Mesendoderm (in vitro differentiated cells): ENCODE measurements at regions not wholly inside any gene's neighbourhood (a gene's known extent, or its start where the extent isn't known, plus 50 kb on each side); places are given as distances from the start of the nearest gene placed in this dataset.

Source experiments
- DNase-seq: peaks from one replicate; pipeline ENCODE4 v3.0.0; 2013
- H2AK5ac ChIP-seq: 2 replicates; pipeline ENCODE4 v1.6.1; 2013; ENCODE audit warnings: low read length, inconsistent platforms
- H2BK120ac ChIP-seq: 2 replicates; pipeline ENCODE4 v1.6.1; 2013; ENCODE audit warnings: low read depth, mild to moderate bottlenecking, low read length, moderate library complexity, mixed read lengths
- H2BK15ac ChIP-seq: replicated peaks from 2 replicates; pipeline ENCODE4 v1.6.1; 2013; ENCODE audit warnings: low read depth, mild to moderate bottlenecking, moderate library complexity
- H2BK5ac ChIP-seq: 2 replicates; pipeline ENCODE4 v1.6.1; 2013; ENCODE audit warnings: low read length, inconsistent platforms
- H3K18ac ChIP-seq: 2 replicates; pipeline ENCODE4 v1.6.1; 2013; ENCODE audit warnings: mild to moderate bottlenecking, low read length, mixed read lengths
- H3K23ac ChIP-seq: one replicate; pipeline ENCODE4 v1.6.1; 2013; ENCODE audit warnings: low read length
- H3K27ac ChIP-seq: 2 replicates; pipeline ENCODE4 v1.5.1; 2013; ENCODE audit warnings: low read depth, mild to moderate bottlenecking, inconsistent platforms, low read length, moderate library complexity
- H3K27me3 ChIP-seq: 2 replicates; pipeline ENCODE4 v1.6.1; 2013; ENCODE audit warnings: low read length, control low read depth, mild to moderate bottlenecking, inconsistent platforms; ENCODE audit not compliant: insufficient read depth, poor library complexity
- H3K36me3 ChIP-seq: 2 replicates; pipeline ENCODE4 v1.6.1; 2013; ENCODE audit warnings: low read length, inconsistent platforms; ENCODE audit not compliant: control insufficient read depth, insufficient read depth
- H3K4ac ChIP-seq: one replicate; pipeline ENCODE4 v1.6.1; 2013; ENCODE audit warnings: low read depth, mild to moderate bottlenecking, low read length, moderate library complexity
- H3K4me1 ChIP-seq: 2 replicates; pipeline ENCODE4 v1.6.1; 2013; ENCODE audit warnings: low read depth, low read length, inconsistent platforms; ENCODE audit not compliant: control insufficient read depth
- H3K4me2 ChIP-seq: 2 replicates; pipeline ENCODE4 v1.6.1; 2013; ENCODE audit warnings: low read length
- H3K4me3 ChIP-seq: 2 replicates; pipeline ENCODE4 v1.5.1; 2013; ENCODE audit warnings: mild to moderate bottlenecking, low read length
- H3K56ac ChIP-seq: one replicate; pipeline ENCODE4 v1.6.1; 2013; ENCODE audit warnings: low read length
- H3K79me1 ChIP-seq: 2 replicates; pipeline ENCODE4 v1.6.1; 2013; ENCODE audit warnings: low read length, inconsistent platforms
- H3K79me2 ChIP-seq: 2 replicates; pipeline ENCODE4 v1.6.1; 2013; ENCODE audit warnings: mild to moderate bottlenecking, low read length; ENCODE audit not compliant: control insufficient read depth, insufficient read depth
- H3K9ac ChIP-seq: 2 replicates; pipeline ENCODE4 v1.6.1; 2013; ENCODE audit warnings: low read length, inconsistent platforms
- H4K5ac ChIP-seq: one replicate; pipeline ENCODE4 v1.6.1; 2013; ENCODE audit warnings: low read length
- H4K8ac ChIP-seq: one replicate; pipeline ENCODE4 v1.6.1; 2013; ENCODE audit warnings: low read depth, mild to moderate bottlenecking, control low read depth, low read length, moderate library complexity
- WGBS: extraction: QIAGEN DNeasy Blood & Tissue Kit; methylation state at CpG from one replicate; pipeline ENCODE4 v1.1.7; 2013; ENCODE audit warnings: low lambda C conversion rate, missing lambda C conversion rate; ENCODE audit not compliant: insufficient coverage; ENCODE audit errors: extremely low coverage; 5-methylcytosine and 5-hydroxymethylcytosine counted together

DNA sequence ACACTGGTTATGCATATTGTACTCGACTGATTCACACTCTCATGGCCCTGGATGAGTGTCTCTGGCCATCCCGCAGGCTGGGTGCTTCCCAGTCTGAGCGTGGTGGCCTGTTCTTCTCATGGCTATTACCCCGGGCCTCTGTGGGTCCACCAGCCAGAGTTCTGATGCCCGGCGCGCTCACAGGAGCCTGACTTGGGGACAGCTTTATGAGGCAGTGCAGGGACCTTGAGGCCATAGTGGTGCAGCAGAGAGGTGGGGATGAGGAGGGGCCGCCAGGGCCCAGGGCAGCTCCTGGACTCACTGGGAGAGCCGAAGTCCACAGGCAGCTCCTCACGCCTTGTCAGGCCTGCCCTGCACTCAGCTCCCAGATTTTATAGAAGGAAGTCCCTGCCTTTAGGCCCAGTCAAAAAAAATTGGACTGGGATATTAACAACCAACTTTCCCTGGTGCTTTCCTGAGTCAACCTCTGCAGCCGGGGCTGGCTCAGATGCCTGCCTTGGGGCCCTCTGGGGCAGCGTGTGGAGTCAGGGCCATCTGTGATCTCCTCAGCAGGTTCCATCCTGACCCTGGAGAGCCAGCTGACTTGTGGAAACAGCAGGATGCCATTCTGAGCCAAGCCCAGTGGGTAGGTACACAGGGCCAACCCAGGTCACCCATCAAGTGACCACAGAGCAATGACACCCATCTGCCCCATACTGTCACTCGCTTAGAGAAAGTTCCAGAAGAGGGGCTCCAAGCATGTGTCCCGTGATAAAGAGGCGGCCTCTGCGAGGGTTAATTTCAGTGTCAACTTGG lies 89.4 kb upstream of the DIO3 start:
- no peak overlapping the region for H3K4ac ChIP-seq
- no peak overlapping the region for H2BK120ac ChIP-seq
- no peak overlapping the region for H3K18ac ChIP-seq
- no peak for DNase-seq
- no peak overlapping the region for H3K4me3 ChIP-seq
- H3K23ac ChIP-seq: no peak overlapping the region
- H3K27ac ChIP-seq: no peak overlapping the region
- H3K79me1 ChIP-seq: no peaks in the 10 kb centered on the region
- H2BK5ac ChIP-seq: no peak overlapping the region
- H3K56ac ChIP-seq: no peak overlapping the region
- no peak overlapping the region for H2BK15ac ChIP-seq
- no peak overlapping the region for H3K9ac ChIP-seq
- H4K8ac ChIP-seq: no peak overlapping the region
- H3K36me3 ChIP-seq: no peaks in the 10 kb centered on the region
- H3K4me1 ChIP-seq: peaks cover 4% of the 10 kb centered on the region
- H3K79me2 ChIP-seq: no peaks in the 10 kb centered on the region
- no peak overlapping the region for H3K4me2 ChIP-seq
- no CpG with 5 or more reads among the region's 16 CpGs for WGBS
- no peaks in the 10 kb centered on the region for H3K27me3 ChIP-seq
- no peak overlapping the region for H2AK5ac ChIP-seq
- no peak overlapping the region for H4K5ac ChIP-seq

DNA sequence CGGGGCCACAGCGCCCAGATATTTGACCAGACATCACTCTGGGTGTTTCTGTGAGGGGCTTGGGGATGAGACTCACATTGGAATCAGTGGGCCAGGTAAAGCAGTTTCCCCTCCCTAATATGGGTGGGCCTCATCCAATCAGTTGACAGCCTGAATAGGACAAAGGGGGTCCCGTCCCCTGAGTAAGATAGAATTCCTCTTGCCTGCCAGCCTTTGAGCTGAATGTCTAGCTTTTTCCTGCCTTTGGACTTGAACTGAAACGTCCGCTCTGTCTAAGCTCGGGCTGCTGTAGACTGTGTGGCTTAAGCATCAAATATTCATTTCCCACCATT lies 88.8 kb upstream of the DIO3 start:
- Histone ChIP-seq H4K5ac (no peak overlapping the region), H3K4me1 (peaks cover 7% of the 10 kb centered on the region), H2BK15ac (no peak overlapping the region), H2BK5ac (no peak overlapping the region), H3K18ac (no peak overlapping the region), H3K23ac (no peak overlapping the region), H3K79me1 (no peaks in the 10 kb centered on the region), H2BK120ac (no peak overlapping the region), H3K4me3 (no peak overlapping the region), H3K36me3 (no peaks in the 10 kb centered on the region), H3K27ac (no peak overlapping the region), H3K9ac (no peak overlapping the region), H2AK5ac (no peak overlapping the region), H4K8ac (no peak overlapping the region), H3K4me2 (no peak overlapping the region), H3K4ac (no peak overlapping the region), H3K79me2 (no peaks in the 10 kb centered on the region), H3K27me3 (no peaks in the 10 kb centered on the region), H3K56ac (no peak overlapping the region)
- no CpG with 5 or more reads among the region's 6 CpGs for WGBS
- no peak for DNase-seq

DNA sequence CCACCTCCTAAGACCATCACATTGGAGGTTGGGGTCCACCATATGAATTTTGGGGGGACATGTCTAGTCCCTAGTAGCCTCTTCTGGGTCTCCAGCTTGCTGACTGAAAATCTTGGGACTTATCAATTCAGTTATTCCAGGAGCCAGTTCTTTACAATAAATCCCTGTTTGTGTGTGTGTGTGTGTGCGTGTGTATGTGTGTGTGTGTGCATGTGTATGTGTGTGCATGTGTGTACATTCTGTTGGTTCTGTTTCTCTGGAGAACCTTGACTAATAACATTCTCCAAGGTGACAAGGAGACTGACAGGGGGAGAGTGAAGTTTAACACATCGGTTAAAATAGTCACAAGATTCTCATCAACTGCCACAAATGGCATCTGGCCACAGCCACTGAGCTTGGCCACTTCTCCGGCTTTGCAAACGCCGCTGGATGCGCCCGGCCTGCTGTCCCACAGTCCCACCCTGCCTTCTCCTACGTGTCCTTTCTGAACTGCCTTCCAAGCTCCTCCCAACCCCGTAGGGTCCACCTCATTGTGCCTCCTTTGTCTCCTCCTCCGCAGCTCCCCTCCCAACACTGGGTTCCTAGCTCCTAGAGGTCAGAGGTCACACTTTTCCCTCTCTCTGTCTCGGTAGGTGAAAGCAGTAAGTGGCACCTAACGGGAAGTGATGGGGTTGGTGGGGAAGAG lies 88.1 kb upstream of the DIO3 start:
- no peaks in the 10 kb centered on the region for H3K36me3 ChIP-seq
- H3K79me2 ChIP-seq: no peaks in the 10 kb centered on the region
- whole genome bisulfite sequencing: no CpG with 5 or more reads among the region's 12 CpGs
- H3K79me1 ChIP-seq: no peaks in the 10 kb centered on the region
- no peak overlapping the region for H3K23ac ChIP-seq
- H3K4ac ChIP-seq: no peak overlapping the region
- no peak overlapping the region for H3K4me3 ChIP-seq
- H3K18ac ChIP-seq: no peak overlapping the region
- H3K4me2 ChIP-seq: no peak overlapping the region
- H2BK15ac ChIP-seq: no peak overlapping the region
- H2AK5ac ChIP-seq: no peak overlapping the region
- no peak overlapping the region for H3K27ac ChIP-seq
- no peak overlapping the region for H4K8ac ChIP-seq
- H2BK5ac ChIP-seq: no peak overlapping the region
- H4K5ac ChIP-seq: no peak overlapping the region
- H2BK120ac ChIP-seq: no peak overlapping the region
- H3K9ac ChIP-seq: no peak overlapping the region
- H3K56ac ChIP-seq: no peak overlapping the region
- H3K27me3 ChIP-seq: no peaks in the 10 kb centered on the region
- H3K4me1 ChIP-seq: peaks cover 8% of the 10 kb centered on the region
- no peak for DNase-seq

GRCh38 chr14:101473795-101474562 lies 87.3 kb upstream of the DIO3 start:
- Histone ChIP-seq H3K56ac (no peak overlapping the region), H3K27ac (no peak overlapping the region), H3K23ac (no peak overlapping the region), H2BK120ac (no peak overlapping the region), H2BK5ac (no peak overlapping the region), H2BK15ac (no peak overlapping the region), H3K18ac (no peak overlapping the region), H3K79me1 (no peaks in the 10 kb centered on the region), H3K36me3 (no peaks in the 10 kb centered on the region), H4K8ac (no peak overlapping the region), H3K9ac (no peak overlapping the region), H3K27me3 (no peaks in the 10 kb centered on the region), H3K4me3 (no peak overlapping the region), H3K79me2 (no peaks in the 10 kb centered on the region), H3K4me1 (peaks cover 8% of the 10 kb centered on the region), H3K4ac (no peak overlapping the region), H2AK5ac (no peak overlapping the region), H4K5ac (no peak overlapping the region), H3K4me2 (no peak overlapping the region)
- WGBS: no CpG with 5 or more reads among the region's 23 CpGs
- no peak for DNase-seq

DNA sequence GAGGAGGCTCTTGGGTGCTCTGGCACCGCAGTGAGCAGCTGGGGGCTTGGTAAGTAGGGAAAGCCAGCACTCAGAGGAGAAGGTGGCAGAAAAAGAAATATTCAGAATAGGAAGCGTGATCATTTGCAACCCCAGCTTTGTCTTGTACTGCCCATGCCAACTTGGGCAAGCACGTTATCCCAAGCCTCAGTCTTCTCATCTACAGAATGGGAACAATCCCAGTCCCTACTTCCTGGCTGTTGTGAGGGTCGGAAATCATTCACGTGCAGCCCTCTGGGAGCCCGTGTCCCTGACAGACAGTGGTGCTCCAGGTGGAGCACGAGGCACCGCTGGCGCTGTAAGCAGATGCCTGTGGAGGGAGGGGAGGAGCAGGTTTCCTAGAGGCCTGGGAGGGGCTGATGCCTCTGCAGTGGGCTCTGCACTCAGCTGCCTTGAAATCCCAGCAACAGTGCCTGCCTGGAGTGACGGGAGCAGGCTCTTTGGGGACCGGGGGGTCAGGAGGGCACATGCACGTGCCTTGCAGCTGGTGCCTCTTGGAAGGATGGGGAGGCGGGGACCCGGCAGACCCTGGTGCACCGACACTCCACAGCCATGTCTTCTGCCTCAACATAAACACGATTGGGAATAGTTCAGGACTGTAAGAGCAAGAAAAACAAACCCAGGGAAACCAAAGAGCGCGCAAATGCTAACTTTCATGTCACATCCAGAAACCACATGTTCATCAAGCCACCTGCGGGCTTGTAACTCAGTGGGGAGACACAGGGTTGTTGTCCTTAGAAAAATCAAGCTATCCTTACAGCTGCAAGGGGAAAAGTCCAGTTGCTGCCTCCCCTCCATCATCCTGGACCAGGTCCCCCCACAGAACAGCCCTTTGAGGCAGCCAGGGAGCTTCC lies 86.5 kb upstream of the DIO3 start:
- H3K27ac ChIP-seq: no peak overlapping the region
- no CpG with 5 or more reads among the region's 19 CpGs for WGBS

More for the DNA sequence above, 86.5 kb upstream of the DIO3 start:
- H3K79me2 ChIP-seq: no peaks in the 10 kb centered on the region
- H2BK15ac ChIP-seq: no peak overlapping the region
- H2BK120ac ChIP-seq: no peak overlapping the region
- peaks cover 8% of the 10 kb centered on the region for H3K4me1 ChIP-seq
- no peak overlapping the region for H4K5ac ChIP-seq
- H3K4me3 ChIP-seq: no peak overlapping the region
- no peak overlapping the region for H4K8ac ChIP-seq
- no peaks in the 10 kb centered on the region for H3K36me3 ChIP-seq
- no peak for DNase-seq
- no peak overlapping the region for H2AK5ac ChIP-seq
- H3K18ac ChIP-seq: no peak overlapping the region
- H3K23ac ChIP-seq: no peak overlapping the region
- H2BK5ac ChIP-seq: no peak overlapping the region
- no peaks in the 10 kb centered on the region for H3K79me1 ChIP-seq
- H3K4me2 ChIP-seq: no peak overlapping the region
- H3K9ac ChIP-seq: no peak overlapping the region
- no peak overlapping the region for H3K56ac ChIP-seq
- no peaks in the 10 kb centered on the region for H3K27me3 ChIP-seq
- no peak overlapping the region for H3K4ac ChIP-seq
